PC-9 (cell line): ENCODE measurements at regions not wholly inside any gene's neighbourhood (a gene's known extent, or its start where the extent isn't known, plus 50 kb on each side); places are given as distances from the start of the nearest gene placed in this dataset.

Source experiments
- CTCF ChIP-seq: fragments of 200-600 bp; sonication (generic); conservative IDR thresholded peaks from 2 replicates; pipeline ENCODE4 v1.6.1; 2017; ENCODE audit warnings: mixed run types, antibody characterized with exemption, mild to moderate bottlenecking, moderate library complexity
- EZH2 ChIP-seq: fragments of 200-600 bp; sonication (generic); IDR thresholded peaks from 2 replicates; pipeline ENCODE4 v1.8.0; 2017; ENCODE audit warnings: antibody characterized with exemption, low read depth

GRCh38 chr20:59515013-59515905, 89.1 kb upstream of the PHACTR3 start:
- TF ChIP-seq CTCF (peak; percentile 89), EZH2 (no peak)
